WTC11 (cell line): ENCODE measurements at regions not wholly inside any gene's neighbourhood (a gene's known extent, or its start where the extent isn't known, plus 50 kb on each side); places are given as distances from the start of the nearest gene placed in this dataset.

Experiments
- ATAC-seq: fragments of 200-7000 bp; cut with Tn5 transposase; 2 replicates; pipeline ENCODE4 v1.10.0; 2021; ENCODE audit warnings: mild to moderate bottlenecking, moderate library complexity
- CTCF ChIA-PET: fragments of 300-600 bp; sonication (Branson Sonifier 250); formaldehyde crosslinking; loops from one replicate; lab custom pipeline; 2021; ENCODE audit warnings: antibody characterized with exemption; lab: Charles Lee
- POLR2A ChIA-PET: fragments of 350-600 bp; sonication (Branson Sonifier 250); formaldehyde crosslinking; loops from one replicate; lab custom pipeline; 2021; ENCODE audit warnings: antibody characterized with exemption; lab: Charles Lee
- DNase-seq: peaks from one replicate; pipeline ENCODE4 v3.0.0; 2021; ENCODE audit warnings: low spot score
- H3K27ac Mint-ChIP-seq: 2 replicates; pipeline ENCODE4 v1.8.0; 2021; ENCODE audit warnings: mixed read lengths
- H3K27me3 Mint-ChIP-seq: 2 replicates; pipeline ENCODE4 v1.8.0; 2021; ENCODE audit warnings: low read depth, mild to moderate bottlenecking, moderate library complexity, mixed read lengths
- H3K36me3 Mint-ChIP-seq: 2 replicates; pipeline ENCODE4 v1.8.0; 2021; ENCODE audit warnings: mixed read lengths
- H3K4me1 Mint-ChIP-seq: 2 replicates; pipeline ENCODE4 v1.8.0; 2022; ENCODE audit warnings: mixed read lengths
- H3K4me3 Mint-ChIP-seq: 2 replicates; pipeline ENCODE4 v1.8.0; 2021; ENCODE audit warnings: mild to moderate bottlenecking, moderate library complexity, mixed read lengths
- H3K9me3 Mint-ChIP-seq: 2 replicates; pipeline ENCODE4 v1.8.0; 2021; ENCODE audit warnings: mixed read lengths
- ATF2 ChIP-seq: sonication (generic); formaldehyde crosslinking; IDR thresholded peaks from 2 replicates; pipeline ENCODE4 v1.8.1; 2022; ENCODE audit warnings: low read depth, missing genetic modification reagents, borderline replicate concordance
- E2F4 ChIP-seq: sonication (generic); formaldehyde crosslinking; IDR thresholded peaks from 2 replicates; pipeline ENCODE4 v1.8.1; 2022; ENCODE audit warnings: low read depth, mild to moderate bottlenecking, moderate library complexity, missing genetic modification reagents, borderline replicate concordance
- EMX1 ChIP-seq: fragments of 250-450 bp; sonication (Bioruptor Pico); IDR thresholded peaks from 2 replicates; pipeline ENCODE4 v1.8.0; 2021; ENCODE audit warnings: mild to moderate bottlenecking
- FOXJ3 ChIP-seq: sonication (generic); formaldehyde crosslinking; IDR thresholded peaks from 2 replicates; pipeline ENCODE4 v1.9.0; 2021; ENCODE audit warnings: missing genetic modification reagents, mild to moderate bottlenecking, borderline replicate concordance
- IRF1 ChIP-seq: sonication (generic); formaldehyde crosslinking; IDR thresholded peaks from 2 replicates; pipeline ENCODE4 v1.8.0; 2023; ENCODE audit warnings: missing genetic modification reagents
- IRF2 ChIP-seq: sonication (generic); formaldehyde crosslinking; IDR thresholded peaks from 2 replicates; pipeline ENCODE4 v1.8.0; 2022; ENCODE audit warnings: low read depth, missing genetic modification reagents, borderline replicate concordance
- NFE2L1 ChIP-seq: sonication (generic); formaldehyde crosslinking; IDR thresholded peaks from 2 replicates; pipeline ENCODE4 v1.8.1; 2023; ENCODE audit warnings: missing genetic modification reagents
- SMAD3 ChIP-seq: sonication (generic); formaldehyde crosslinking; IDR thresholded peaks from 2 replicates; pipeline ENCODE4 v1.8.0; 2022; ENCODE audit warnings: missing genetic modification reagents, mild to moderate bottlenecking, borderline replicate concordance
- STAT6 ChIP-seq: sonication (generic); formaldehyde crosslinking; conservative IDR thresholded peaks from 2 replicates; pipeline ENCODE4 v1.8.1; 2023; ENCODE audit warnings: mild to moderate bottlenecking, low read depth, missing genetic modification reagents, moderate library complexity
- ZBTB43 ChIP-seq: sonication (generic); formaldehyde crosslinking; IDR thresholded peaks from 2 replicates; pipeline ENCODE4 v1.8.1; 2023; ENCODE audit warnings: mild to moderate bottlenecking, missing genetic modification reagents
- TF ChIP-seq, protein P1 (sequence below): sonication (generic); formaldehyde crosslinking; IDR thresholded peaks from 2 replicates; pipeline ENCODE4 v1.8.0; 2022; ENCODE audit warnings: mild to moderate bottlenecking, missing genetic modification reagents
- TF ChIP-seq, protein P2 (sequence below): sonication (generic); formaldehyde crosslinking; IDR thresholded peaks from 2 replicates; pipeline ENCODE4 v1.8.1; 2023; ENCODE audit warnings: mild to moderate bottlenecking, missing genetic modification reagents, borderline replicate concordance

GRCh38 chr5:17999858-18000257 lies 365.6 kb downstream of the TAF11L14 start (continued):
- TF ChIP-seq ATF2 (CRISPR knock-in tag) (no peak), STAT6 (no peak), E2F4 (CRISPR knock-in tag) (no peak), SMAD3 (CRISPR knock-in tag) (no peak), NFE2L1 (CRISPR knock-in tag) (no peak), ZBTB43 (CRISPR knock-in tag) (no peak), IRF2 (CRISPR knock-in tag) (no peak)
- TF ChIP-seq, protein P1, sequence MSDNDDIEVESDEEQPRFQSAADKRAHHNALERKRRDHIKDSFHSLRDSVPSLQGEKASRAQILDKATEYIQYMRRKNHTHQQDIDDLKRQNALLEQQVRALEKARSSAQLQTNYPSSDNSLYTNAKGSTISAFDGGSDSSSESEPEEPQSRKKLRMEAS (CRISPR knock-in tag): no peak

DNA sequence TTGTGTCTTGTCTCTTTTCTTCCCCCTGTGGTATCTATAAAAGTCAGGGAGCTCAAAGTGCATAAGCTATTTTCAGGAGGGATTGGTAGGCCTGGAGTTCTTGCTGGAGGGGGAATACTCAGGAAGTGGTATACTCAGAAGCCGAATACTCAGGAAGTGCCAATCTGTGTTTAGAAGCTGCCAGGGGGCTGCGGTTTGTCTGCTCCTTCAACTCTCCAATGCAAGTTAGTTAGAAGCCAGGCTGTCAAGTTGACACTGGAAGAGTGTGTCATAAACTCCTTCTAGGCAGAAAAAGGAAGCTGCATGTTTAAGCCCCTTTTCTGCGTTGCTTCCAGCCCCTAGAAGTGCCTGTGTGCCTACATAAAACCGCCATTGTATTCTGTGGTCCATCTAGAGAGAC lies 366.5 kb downstream of the TAF11L14 start:
- no peaks in the 10 kb centered on the region for H3K4me1 Mint-ChIP-seq
- H3K27ac Mint-ChIP-seq: no peak overlapping the region
- no peaks in the 10 kb centered on the region for H3K27me3 Mint-ChIP-seq
- ATAC-seq (no peak), DNase-seq (no peak)
- peaks cover 8% of the 10 kb centered on the region for H3K9me3 Mint-ChIP-seq
- TF ChIP-seq, protein P2, sequence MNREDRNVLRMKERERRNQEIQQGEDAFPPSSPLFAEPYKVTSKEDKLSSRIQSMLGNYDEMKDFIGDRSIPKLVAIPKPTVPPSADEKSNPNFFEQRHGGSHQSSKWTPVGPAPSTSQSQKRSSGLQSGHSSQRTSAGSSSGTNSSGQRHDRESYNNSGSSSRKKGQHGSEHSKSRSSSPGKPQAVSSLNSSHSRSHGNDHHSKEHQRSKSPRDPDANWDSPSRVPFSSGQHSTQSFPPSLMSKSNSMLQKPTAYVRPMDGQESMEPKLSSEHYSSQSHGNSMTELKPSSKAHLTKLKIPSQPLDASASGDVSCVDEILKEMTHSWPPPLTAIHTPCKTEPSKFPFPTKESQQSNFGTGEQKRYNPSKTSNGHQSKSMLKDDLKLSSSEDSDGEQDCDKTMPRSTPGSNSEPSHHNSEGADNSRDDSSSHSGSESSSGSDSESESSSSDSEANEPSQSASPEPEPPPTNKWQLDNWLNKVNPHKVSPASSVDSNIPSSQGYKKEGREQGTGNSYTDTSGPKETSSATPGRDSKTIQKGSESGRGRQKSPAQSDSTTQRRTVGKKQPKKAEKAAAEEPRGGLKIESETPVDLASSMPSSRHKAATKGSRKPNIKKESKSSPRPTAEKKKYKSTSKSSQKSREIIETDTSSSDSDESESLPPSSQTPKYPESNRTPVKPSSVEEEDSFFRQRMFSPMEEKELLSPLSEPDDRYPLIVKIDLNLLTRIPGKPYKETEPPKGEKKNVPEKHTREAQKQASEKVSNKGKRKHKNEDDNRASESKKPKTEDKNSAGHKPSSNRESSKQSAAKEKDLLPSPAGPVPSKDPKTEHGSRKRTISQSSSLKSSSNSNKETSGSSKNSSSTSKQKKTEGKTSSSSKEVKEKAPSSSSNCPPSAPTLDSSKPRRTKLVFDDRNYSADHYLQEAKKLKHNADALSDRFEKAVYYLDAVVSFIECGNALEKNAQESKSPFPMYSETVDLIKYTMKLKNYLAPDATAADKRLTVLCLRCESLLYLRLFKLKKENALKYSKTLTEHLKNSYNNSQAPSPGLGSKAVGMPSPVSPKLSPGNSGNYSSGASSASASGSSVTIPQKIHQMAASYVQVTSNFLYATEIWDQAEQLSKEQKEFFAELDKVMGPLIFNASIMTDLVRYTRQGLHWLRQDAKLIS (CRISPR knock-in tag): no peak
- TF ChIP-seq FOXJ3 (CRISPR knock-in tag) (no peak), EMX1 (CRISPR knock-in tag) (no peak), IRF1 (no peak)
- POLR2A ChIA-PET: no interaction called here
- CTCF ChIA-PET: interaction anchor here (1.5 kb wide), 1 partner anchor 281 kb away, joined by 3 read pairs; no protein-coding TSS in a partner anchor
- no peak overlapping the region for H3K4me3 Mint-ChIP-seq
- H3K36me3 Mint-ChIP-seq: no peaks in the 10 kb centered on the region
